Heart left ventricle (tissue), 16 donors: ENCODE measurements at regions not wholly inside any gene's neighbourhood (a gene's known extent, or its start where the extent isn't known, plus 50 kb on each side); places are given as distances from the start of the nearest gene placed in this dataset.

Experiments
- ATAC-seq, 4 donors: fragments of 200-7000 bp; cut with Tn5 transposase; one replicate each; pipeline ENCODE4 v1.9.1; 2020 to 2022; ENCODE audit warnings: moderate library complexity in 4 of 4, mild to moderate bottlenecking in 3 of 4, moderate number of reproducible peaks in 1 of 4
- DNase-seq, 5 donors: peaks; one replicate each; pipeline ENCODE4 v3.0.0-alpha.2; 2020
- H3K27ac ChIP-seq, 12 donors: fragments of 200-600 bp; sonication (generic) in 4 of 12; one replicate each; pipeline versions ENCODE4 v1.5.0 to v1.8.0; 2016 to 2022; ENCODE audit warnings: mild to moderate bottlenecking in 2 of 12
- H3K27me3 ChIP-seq, 9 donors: fragments of 200-600 bp; sonication (generic) in 2 of 9; one replicate each; pipeline versions ENCODE4 v1.5.1 to v1.8.0; 2016 to 2022; ENCODE audit warnings: mild to moderate bottlenecking in 3 of 9
- H3K36me3 ChIP-seq, 9 donors: fragments of 200-600 bp; sonication (generic) in 2 of 9; one replicate each; pipeline versions ENCODE4 v1.5.0 to v1.8.0; 2018 to 2022; ENCODE audit warnings: mild to moderate bottlenecking in 2 of 9
- H3K4me1 ChIP-seq, 12 donors: fragments of 200-600 bp; sonication (generic) in 4 of 12; one replicate each; pipeline versions ENCODE4 v1.5.0 to v1.8.0; 2016 to 2022; ENCODE audit warnings: mild to moderate bottlenecking in 3 of 12
- H3K4me3 ChIP-seq, 12 donors: fragments of 200-600 bp; sonication (generic) in 4 of 12; one replicate each; pipeline versions ENCODE4 v1.5.0 to v1.8.0; 2017 to 2022; ENCODE audit warnings: mild to moderate bottlenecking in 9 of 12, moderate library complexity in 4 of 12
- H3K9me3 ChIP-seq, 12 donors: fragments of 200-600 bp; sonication (generic) in 4 of 12; one replicate each; pipeline versions ENCODE4 v1.5.0 to v1.8.0; 2016 to 2022; ENCODE audit warnings: mild to moderate bottlenecking in 1 of 12
- CTCF ChIP-seq, 12 donors: fragments of 200-600 bp; sonication (generic) in 4 of 12; IDR thresholded peaks; one replicate each; pipeline versions ENCODE4 v1.5.0 to v1.8.0; 2018 to 2022; ENCODE audit warnings: antibody characterized with exemption in 12 of 12, mild to moderate bottlenecking in 5 of 12
- POLR2A ChIP-seq, 2 donors: fragments of 450-650 bp; IDR thresholded peaks; one replicate each; pipeline ENCODE4 v1.6.1; 2017; ENCODE audit warnings: antibody characterized with exemption in 2 of 2, mild to moderate bottlenecking in 2 of 2, moderate library complexity in 2 of 2
- WGBS, 4 donors: extraction: QIAGEN DNeasy Blood & Tissue Kit in 2 of 4; methylation state at CpG; one replicate each; pipeline versions ENCODE4 v1.1.5 to v1.1.7; 2013 to 2018; 5-methylcytosine and 5-hydroxymethylcytosine counted together
- intact Hi-C, 10 donors: fragments of 100-400 bp; cut with DNase I; formaldehyde crosslinking; loops; one replicate each; pipeline versions ENCODE4 v1.11.1 to v1.14.2; 2022
- donor health status: ischemic (EF 13 %, LVEDD 7.1; RV severe dilation, severe dysfunction).
- donor health status: healthy with polysubstance abuse.
- donor health status: DM: no; HTN: yes; CAD: no.
- donor health status: DM: no; HTN: no; CAD: no.
- donor health status: ischemic (EF 25% LVEDD 6.9; RV normal size, moderate dysfunction).
- donor health status: ischemic (EF 25% LVEDD 5.7; RV mildly dilated, moderate dysfunction).
- donor health status: healthy.
- donor health status: DM: yes; HTN: yes; CAD: no.
- donor health status: ischemic (EF 35%, LVEDD 5.7; RV mildly dilated, moderate dysfunction).
- donor health status: nonischemic (EF 11% LVEDD 7.7; RV severe dilation, severe dysfunction).
- donor health status: DM: yes; HTN: yes; CAD: no.
- donor health status: PGD.
- donor health status: ischemic (EF 29% LVEDD 5.4; RV normal size, mild dysfunction).
- donor health status: nonischemic (EF 23%, LVEDD 6.1; RV moderate dilation, normal function).

GRCh38 chr7:41205600-41205999, 497.3 kb downstream of the INHBA start:
- intact Hi-C loops, result no loop called here
- Histone ChIP-seq H3K36me3 (no peaks in the 10 kb centered on the region), H3K9me3 (no peaks in the 10 kb centered on the region), H3K27me3 (no peaks in the 10 kb centered on the region), H3K27ac (no peak overlapping the region), H3K4me3 (no peak overlapping the region), H3K4me1 (no peaks in the 10 kb centered on the region)
- no peak for TF ChIP-seq POLR2A (IDR thresholded peaks at IDR 0.05)
- TF ChIP-seq CTCF (IDR thresholded peaks at IDR 0.05), result no peak
- ATAC-seq (no peak), DNase-seq (no peak)
- WGBS, 4 donors, result 47 to 81% (median 78%) methylated on average over 2 of the region's 2 CpGs

GRCh38 chr7:41203542-41203941, 499.3 kb downstream of the INHBA start:
- H3K27ac ChIP-seq, result no peak overlapping the region

GRCh38 chr7:41201021-41201420, 501.9 kb downstream of the INHBA start:
- no peaks in the 10 kb centered on the region for H3K4me1 ChIP-seq
- H3K27me3 ChIP-seq, result no peaks in the 10 kb centered on the region
- ATAC-seq, result no peak
- no peak overlapping the region for H3K27ac ChIP-seq
- no peak overlapping the region for H3K4me3 ChIP-seq
- no peaks in the 10 kb centered on the region for H3K9me3 ChIP-seq
- TF ChIP-seq CTCF (IDR thresholded peaks at IDR 0.05), result no peak
- no peak for TF ChIP-seq POLR2A (IDR thresholded peaks at IDR 0.05)
- no peaks in the 10 kb centered on the region for H3K36me3 ChIP-seq
- intact Hi-C loops, result no loop called here
- no peak for DNase-seq
- WGBS, 4 donors, result 89 to 93% (median 91%) methylated on average over 3 of the region's 3 CpGs

More at GRCh38 chr7:41203542-41203941, 499.3 kb downstream of the INHBA start:
- Histone ChIP-seq H3K4me1 (no peaks in the 10 kb centered on the region), H3K9me3 (no peaks in the 10 kb centered on the region), H3K36me3 (no peaks in the 10 kb centered on the region), H3K27me3 (no peaks in the 10 kb centered on the region), H3K4me3 (no peak overlapping the region)
- 73 to 91% (median 78%) methylated on average over 2 of the region's 2 CpGs for WGBS, 4 donors
- intact Hi-C loops, result no loop called here
- TF ChIP-seq CTCF (IDR thresholded peaks at IDR 0.05) (no peak), POLR2A (IDR thresholded peaks at IDR 0.05) (no peak)
- ATAC-seq, result no peak
- DNase-seq, result no peak

- WGBS, 4 donors, result 71 to 83% (median 76%) methylated on average over 3 of the region's 3 CpGs
- ATAC-seq (no peak), DNase-seq (no peak)
- Histone ChIP-seq H3K27ac (no peak overlapping the region), H3K4me3 (no peak overlapping the region), H3K27me3 (no peaks in the 10 kb centered on the region), H3K36me3 (no peaks in the 10 kb centered on the region), H3K9me3 (no peaks in the 10 kb centered on the region), H3K4me1 (no peaks in the 10 kb centered on the region)
- TF ChIP-seq POLR2A (IDR thresholded peaks at IDR 0.05) (no peak), CTCF (IDR thresholded peaks at IDR 0.05) (no peak)
- intact Hi-C loops, result no loop called here
These were observed 503.8 kb downstream of the INHBA start for GRCh38 chr7:41199136-41199535.
